Limb (tissue), 2 donors: ENCODE measurements at regions not wholly inside any gene's neighbourhood (a gene's known extent, or its start where the extent isn't known, plus 50 kb on each side); places are given as distances from the start of the nearest gene placed in this dataset.
A peak's percentile ranks its signal among the peaks of the same experiment; 100 is the strongest.
"Not testable (repeated sequence)": the region's sequence is repeated elsewhere in the genome, so short reads cannot be mapped to it uniquely, and the experiment has no call there.

Experiments used
- DNase-seq, 2 donors: peaks; one replicate each; pipeline ENCODE4 v3.0.0-alpha.2; 2016; ENCODE audit errors: extremely low spot score in 2 of 2

DNA sequence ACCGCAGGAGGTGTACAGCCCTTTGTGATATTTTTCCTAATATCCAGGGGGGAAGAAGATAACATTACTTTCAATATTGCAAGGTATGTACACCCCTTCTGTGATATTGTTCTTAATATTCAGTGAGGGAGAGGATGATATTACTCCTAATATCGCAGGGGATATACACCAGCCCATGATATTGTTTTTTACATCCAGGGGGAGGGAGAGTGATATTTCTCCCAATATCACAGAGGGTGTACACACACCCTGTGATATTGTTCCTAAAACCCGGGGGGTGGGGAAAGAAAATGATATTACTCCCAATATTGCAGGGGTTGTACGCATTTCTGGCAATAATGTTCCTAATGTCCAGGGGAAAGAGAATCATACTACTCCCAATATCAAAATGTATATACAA is 58.0 kb upstream of the SLC25A48 start:
- DNase-seq: no peak

DNA sequence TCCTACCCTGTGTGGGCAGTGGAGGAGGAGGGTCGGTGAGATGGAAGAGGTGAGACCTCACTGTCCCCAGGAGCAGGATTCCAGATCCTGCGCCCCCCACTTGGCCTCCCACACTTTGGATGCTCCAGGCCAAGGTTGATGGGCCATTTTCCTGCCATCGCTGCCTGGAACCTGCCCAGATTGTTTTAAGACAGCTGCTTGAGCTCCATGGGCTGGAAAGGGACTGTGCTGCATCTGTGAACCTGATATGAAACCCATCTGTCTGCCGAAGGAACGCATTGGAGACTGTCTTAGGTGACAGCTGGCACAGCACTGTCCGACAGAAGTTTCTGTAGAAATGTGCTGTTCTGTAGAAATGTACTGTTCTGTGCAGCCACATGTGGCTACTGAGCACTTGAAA is 72.7 kb upstream of the SLC25A48 start:
- peak in 1 of 2 donors; percentile 40 for DNase-seq

DNA sequence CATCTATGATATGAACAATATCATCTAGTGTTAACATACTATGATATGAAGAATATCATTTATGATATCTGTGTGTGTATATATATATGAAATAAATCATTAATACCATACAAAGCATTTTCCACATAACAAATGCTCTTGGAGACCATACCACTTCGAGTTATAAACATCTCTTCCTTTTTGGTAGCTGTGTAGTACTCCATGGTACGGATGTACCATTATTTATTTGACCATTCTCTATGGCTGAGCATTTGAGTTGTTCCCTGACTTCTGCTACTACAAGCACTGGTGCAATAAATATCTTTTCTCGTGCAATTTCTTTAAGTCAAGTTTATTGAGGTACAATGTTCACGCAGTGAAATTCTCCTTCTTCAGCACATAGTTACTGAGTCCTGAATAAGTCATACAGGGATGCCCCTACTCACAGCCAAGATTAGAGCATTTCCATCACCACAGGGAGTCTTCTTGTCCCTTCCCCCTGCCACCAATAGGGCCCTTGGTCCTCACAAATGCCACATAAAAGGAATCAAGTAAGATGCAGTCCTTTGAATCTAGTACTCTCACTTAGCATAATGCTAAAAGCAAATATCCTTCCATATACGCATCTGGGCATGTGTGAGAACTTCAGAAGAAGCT is 75.2 kb upstream of the SLC25A48 start:
- no peak for DNase-seq

DNA sequence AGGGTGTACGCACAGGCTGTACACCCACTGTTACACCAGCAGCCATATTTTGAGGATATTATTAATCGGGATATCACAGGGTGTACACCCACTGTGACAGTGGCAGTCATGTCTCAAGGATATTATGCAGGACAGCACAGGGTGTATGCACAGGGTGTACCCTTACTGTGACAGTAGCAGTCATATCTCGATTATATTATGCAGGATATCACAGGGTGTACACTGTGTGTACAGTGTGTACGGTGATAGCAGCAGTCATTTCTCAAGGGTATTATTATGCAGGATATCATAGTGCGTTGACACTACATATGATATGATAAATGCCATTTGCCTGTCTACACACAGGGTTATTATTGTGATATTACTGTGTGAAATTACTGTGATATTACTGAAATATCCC is 80.5 kb upstream of the SLC25A48 start:
- no peak for DNase-seq

DNA sequence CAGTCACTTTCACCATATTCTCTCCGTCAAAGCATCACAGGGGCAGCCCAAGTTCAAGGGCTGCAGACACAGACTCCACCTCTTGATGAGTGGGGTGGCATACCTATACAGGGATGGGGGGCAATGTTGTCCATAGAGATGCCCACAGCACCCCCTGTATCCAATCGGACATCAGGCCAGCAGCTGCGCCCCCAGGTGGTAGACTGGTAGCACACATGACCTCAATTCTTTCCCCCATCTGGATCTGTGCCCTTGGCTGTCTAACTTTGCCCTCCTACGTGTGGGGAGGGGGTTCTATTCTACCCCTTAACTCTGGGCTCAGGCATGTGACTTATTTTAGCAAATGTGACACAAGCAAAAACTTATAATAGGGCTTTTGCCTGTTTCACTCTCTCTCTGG is 84.0 kb upstream of the SLC25A48 start:
- no peak for DNase-seq

DNA sequence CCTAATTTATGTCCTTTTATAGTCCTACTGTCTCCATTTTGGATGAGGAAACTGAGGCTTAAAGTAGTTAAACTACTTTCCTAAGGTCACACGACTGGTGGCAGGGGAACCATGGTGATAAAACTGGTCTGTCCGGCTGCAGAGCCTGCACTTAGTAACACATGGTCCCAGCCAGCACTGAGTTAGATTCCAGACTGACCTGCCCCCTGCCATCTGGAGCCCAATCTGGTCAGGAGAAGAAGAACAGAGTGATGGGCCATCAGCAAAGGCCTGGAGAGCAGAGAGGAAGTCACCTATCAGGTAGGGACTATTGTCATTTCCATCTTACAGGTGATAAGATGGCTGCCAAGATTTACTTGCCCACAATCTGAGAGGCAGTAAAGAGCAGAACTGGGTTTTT is 86.6 kb upstream of the SLC25A48 start:
- no peak for DNase-seq

DNA sequence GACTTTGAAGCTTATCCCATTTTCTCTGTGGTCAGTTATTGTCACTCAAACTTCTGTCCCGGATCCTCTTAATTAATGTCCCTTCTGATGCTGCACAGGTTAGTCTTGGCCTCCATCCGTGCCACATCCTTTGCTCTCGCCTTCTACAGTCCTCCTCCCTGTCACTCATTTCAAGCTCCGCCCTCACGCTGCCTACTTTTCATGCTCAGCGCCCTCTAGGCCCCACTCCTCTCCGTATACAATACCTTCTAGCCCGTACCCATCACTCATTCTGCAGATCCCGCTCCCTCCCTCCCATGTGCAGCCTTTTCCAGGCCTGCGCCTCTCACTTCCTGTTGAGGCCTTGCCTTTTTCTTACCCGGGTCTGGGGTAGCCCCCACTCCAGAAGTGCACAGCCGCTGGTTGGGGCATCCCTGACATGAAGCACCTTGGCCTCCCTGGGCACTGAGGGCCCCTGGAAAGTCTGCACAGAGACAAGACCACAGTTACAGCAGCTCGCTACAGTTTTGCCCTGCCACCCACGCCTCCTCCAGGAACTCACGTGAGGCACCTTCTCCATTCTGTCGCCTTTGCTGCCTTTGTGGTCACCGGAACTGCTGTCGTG is 88.5 kb upstream of the SLC25A48 start:
- no peak for DNase-seq

DNA sequence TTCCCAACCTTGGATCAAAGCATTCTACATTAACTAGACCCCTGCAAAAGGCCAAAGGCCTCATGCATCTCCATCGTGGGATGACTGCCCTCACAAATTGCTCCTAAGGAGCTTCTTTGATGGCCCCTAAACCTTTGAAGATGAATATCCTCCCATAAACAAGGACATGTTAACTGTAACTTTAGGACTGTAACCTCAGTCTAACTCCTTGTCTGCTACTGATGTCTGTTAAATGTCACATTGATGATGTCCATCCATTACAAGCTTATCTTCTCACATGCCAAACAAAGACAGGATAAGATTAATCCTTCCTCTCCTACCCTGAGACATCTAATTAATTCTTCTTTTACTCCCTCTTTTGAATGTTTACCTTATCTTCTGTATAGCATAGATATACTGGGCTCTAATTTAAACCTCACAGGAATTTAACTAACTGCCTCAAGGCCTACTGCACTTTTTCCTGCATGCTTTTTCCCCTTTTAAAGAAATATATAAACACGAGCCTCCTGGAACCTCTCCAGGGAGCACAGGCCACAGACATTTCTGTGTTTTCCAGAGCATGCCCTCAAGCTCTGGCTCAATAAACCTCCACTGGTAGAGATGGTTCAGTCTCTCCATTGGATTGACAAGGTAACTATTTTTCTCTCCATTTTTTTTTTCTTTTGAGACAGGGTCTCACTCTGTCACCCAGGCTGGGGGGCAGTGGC is 90.6 kb upstream of the SLC25A48 start:
- DNase-seq: no peak

DNA sequence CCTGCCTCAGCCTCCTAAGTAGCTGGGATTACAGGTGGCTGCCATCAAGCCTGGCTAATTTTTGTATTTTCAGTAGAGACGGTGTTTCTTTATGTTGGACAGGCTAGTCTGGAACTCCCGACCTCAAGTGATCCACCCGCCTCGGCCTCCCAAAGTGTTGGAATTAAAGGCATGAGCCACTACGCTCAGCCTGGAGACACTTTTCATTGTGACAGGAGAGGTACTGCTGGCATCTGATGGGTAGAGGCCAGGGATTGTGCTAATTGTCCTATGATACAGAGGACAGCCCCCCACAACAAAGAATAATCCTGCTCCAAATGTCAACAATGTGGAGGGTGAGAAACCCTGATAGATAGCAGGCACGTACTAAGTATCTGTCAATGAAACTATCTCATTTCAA is 91.3 kb upstream of the SLC25A48 start:
- no peak for DNase-seq

DNA sequence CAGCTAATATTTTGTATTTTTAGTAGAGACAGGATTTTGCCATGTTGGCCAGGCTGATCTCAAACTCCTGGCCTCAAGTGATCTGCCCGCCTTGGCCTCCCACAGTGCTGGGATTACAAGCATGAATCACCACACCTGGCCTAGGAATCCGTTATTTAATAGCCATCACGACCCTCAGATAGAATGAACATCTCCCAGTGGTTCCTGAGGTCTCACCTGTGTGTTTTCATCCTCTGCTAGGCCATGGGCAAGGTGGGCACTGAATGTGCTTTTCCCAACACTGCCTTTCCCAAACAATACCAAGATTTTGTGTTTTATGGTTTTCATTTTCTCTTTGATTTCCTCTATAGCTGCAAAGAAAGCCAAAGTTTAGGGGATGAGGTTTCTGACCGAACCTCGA is 92.2 kb upstream of the SLC25A48 start:
- not testable (repeated sequence) for DNase-seq

DNA sequence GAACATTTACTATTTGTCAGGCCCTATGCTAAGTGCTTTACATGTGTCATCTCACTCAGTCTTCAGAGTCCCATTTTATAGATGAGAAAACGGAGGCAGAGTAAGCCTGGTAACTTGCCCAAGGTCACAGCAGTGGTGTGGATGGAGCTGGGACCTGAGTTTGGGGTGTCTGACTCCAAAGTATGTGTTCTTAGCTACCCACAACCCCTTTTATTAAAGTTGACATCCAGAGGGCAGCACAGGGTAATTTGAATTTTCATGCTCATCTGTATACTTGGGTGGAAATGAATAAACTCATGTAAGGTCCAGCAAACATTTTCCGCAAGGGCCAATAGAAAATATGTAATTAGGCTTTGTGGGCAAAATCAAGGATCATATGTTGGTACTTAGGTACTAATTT is 93.4 kb upstream of the SLC25A48 start:
- DNase-seq: no peak

DNA sequence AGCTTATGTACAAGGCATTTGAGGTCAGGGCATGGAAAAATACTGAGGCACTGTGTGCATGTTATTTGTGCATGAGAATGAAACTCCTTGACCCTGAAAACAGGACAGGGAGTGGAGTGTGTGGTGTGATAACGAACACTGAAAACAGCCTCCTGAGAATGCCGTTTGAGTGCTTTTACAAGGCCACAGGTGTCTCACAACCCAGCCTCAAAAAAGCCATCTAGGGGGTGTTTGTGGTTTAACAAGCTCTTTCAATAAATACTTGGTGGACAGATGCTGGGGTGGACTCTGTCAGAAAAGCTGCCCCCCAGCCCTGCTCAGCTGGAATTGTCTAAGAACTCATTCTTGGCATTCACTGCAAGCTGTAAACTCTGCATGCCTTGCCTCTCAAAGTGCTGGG is 94.0 kb upstream of the SLC25A48 start:
- no peak for DNase-seq

DNA sequence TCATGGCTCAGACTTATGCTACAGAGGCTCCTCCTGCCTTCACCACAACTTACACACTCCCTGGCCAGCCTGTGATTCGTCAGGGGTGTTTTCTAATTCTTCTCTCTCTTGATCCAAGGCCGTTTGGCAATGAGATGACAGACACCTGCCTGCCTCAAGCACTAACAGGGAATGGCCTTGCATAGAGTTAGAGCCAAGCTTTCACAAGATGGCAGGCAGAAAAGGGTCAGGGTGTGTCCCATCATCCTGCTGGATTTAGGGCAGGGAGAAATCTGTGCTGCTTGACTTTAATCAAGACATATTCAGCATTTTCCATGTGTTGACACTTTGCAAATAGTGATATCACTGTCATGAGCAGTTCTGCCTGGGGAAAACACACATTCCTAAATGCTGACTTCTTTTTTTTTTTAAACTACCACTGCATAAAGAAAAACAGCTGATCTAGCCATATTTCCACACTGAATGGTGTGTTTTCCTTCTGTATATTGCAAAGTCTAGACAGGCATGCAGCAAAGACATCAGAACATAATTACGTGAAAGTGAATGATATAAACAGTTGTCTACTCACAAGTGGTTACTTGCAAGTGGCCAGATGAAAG is 95.0 kb upstream of the SLC25A48 start:
- peak in 1 of 2 donors; percentile 54 for DNase-seq

DNA sequence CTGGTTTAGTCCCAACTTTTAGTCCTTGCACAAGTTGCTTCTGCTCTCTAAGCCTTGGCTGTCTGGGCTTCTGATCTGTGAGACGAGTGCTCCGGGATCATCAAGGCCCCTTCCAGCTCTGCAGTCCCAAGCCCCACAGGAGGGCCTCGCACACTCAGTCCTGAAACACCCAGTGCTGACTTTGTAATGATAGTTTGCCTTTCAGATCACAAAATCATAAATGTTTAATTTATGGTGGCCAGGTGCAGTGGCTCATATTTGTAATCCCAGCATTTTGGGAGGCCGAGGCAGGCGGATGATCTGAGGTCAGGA is 95.9 kb upstream of the SLC25A48 start:
- DNase-seq: no peak

DNA sequence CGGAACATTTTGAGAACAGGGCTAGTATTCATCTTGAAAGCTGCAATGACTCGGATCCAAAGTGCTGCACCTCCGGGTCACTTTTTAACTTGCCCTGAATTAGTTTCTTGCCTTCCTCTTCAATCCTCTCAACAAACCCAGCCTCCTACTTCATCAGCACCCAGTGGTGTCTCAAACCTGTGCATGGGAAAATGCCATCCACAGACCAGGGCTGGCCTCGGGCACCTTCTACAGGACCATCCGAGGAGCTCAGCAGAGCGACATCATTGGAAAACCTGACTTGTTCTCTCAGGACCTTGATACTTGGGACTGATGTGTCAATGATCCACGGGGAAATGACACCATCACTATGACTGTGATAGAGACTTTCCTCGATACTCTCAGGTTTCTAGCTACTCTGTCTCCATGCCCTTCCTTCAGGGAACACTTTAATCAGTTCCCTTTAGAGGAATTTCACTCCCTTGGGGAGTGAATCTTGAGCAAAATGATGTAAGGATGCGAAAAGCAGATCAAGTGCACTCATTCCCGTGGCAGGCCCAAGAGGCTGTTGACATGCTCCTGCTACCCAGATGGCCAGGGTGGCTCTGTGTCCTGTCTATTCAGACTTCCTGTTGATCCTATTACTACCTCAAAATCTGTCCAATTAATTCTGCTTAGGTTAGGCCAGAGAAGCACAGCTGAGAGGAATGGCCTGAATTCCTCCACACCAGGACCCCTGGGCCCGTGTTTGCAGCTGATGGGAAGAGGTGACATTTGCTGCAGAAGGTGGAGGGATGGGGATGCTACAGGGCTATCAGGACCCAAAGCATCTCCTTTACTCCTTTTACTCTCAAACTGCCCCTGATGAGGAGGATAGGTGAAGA is 96.5 kb upstream of the SLC25A48 start:
- DNase-seq: no peak

DNA sequence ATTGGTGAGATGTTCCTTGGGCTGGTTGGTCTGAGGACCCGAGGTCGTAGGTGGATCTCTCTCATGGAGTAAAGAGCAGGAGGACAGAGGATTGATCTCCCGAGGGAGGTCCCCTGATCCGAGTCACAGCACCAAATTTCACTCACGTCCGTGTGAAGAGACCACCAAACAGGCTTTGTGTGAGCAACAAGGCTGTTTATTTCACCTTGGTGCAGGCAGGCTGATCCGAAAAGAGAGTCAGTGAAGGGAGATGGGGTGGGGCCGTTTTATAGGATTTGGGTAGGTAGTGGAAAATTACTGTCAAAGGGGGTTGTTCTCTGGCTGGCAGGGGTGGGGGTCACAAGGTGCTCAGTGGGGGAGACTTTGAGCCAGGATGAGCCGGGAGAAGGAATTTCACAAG is 97.5 kb upstream of the SLC25A48 start:
- not testable (repeated sequence) for DNase-seq

DNA sequence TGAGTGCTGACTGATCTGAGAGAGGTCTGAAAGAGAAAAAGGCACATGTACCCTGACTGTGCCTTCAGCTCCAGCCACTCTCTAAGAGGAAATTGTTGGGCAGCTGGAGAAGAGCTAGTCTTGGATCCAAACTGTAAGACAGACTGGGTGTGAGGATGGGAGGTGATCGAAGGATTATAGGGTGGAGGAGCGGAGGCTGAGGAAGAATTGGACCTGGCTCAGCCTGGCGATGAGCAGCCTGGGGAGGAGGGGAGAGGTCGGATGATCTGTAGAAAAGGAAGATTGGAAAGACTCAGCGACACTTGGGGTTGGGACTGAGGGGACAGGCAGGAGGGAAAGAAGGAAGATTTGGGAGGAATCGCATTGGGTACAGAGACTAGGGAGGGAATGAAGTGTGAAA is 98.6 kb upstream of the SLC25A48 start:
- DNase-seq: no peak

DNA sequence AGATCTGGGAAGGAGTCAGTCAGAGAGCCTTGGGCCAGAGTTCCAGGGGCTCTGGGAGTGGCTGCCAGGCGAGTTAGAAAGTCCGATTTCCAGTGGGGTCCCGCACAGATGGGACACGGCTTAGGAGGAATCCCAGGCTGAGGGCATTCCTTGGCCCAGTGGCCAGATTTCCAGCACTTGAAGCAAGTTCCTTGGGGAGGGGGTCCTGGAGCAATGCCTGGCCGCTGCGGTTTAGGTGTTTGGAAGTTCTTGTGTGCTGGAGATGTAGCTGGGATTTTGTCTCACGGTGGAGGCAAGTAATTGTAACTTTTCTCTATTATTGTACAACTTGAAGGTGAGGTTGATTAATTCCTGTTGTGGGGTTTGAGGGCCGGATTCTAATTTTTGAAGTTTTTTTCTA is 99.5 kb upstream of the SLC25A48 start:
- not testable (repeated sequence) for DNase-seq

DNA sequence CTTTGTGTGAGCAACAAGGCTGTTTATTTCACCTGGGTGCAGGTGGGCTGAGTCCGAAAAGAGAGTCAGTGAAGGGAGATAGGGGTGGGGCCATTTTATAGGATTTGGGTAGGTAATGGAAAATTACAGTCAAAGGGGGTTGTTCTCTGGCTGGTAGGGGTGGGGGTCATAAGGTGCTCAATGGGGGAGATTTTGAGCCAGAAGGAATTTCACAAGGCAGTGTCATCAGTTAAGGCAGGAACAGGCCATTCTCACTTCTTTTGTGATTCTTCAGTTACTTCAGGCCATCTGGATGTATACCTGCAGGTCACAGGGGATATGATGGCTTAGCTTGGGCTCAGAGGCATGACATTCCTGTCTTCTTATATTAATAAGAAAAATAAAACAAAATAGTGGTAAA is 103.4 kb upstream of the SLC25A48 start:
- DNase-seq: not testable (repeated sequence)

DNA sequence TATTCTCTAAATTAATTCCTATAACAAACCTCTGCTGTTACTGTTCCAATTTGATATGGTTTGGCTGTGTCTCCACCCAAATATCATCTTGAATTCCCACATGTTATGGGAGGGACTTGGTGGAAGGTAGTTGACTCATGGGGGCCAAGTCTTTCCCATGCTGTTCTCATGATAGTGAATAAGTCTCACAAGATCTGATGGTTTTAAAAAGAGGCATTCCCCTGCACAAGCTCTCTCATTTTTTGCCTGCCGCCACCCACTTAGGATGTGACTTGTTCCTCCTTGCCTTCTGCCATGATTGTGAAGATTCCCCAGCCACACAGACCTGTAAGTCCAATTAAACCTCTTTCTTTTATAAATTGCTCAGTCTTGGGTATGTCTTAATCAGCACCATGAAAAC is 104.3 kb upstream of the SLC25A48 start:
- DNase-seq: not testable (repeated sequence)

DNA sequence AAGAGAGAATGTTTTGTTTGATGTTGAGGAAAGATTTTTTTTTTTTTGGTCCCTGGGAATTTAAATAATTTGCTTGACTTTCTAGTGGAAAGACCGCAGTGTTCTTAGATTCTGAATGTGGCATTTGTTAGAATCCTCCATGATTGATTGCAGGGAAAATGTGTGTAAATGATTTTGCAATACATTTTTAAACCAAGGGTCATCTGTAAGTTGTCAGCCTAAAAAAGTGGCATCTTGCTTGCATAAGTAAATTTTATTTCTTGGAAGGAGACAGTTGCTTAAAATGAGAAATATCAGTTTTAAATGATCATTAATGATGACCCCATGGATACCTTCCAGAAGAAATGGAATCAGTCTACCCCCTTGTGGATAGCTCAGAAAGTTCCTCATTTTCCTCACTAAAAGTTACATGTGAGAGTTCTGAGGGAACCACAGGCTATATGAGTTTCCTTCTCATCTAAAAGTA is 105.1 kb upstream of the SLC25A48 start:
- peak in 1 of 2 donors; percentile 61 for DNase-seq

DNA sequence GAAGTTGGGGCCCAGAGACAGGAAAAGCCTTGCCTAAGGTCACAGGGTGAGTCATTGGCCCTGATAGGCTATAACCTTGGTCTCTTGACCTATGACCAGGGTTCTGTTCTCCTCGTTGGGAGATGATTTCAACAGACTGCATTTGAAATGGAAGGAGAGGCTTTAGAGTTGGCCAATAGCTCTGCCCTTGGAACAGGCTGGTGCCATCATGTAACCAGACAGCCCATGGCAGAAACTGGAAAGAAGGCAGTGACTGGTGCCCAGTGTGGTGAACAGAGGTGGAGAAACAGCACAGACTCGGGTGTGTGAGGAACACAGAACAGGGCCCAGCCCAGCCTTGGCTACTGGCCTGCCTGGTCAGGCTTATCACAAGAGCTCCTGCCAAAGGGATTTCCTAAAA is 109.8 kb upstream of the SLC25A48 start:
- no peak for DNase-seq
